ENCODE measurements at regions not wholly inside any gene's neighbourhood (a gene's known extent, or its start where the extent isn't known, plus 50 kb on each side); places are given as distances from the start of the nearest gene placed in this dataset.

- TF ChIP-seq CTCF (IDR thresholded peaks at IDR 0.05) (no peak), POLR2A (IDR thresholded peaks at IDR 0.05) (no peak)
Observed at GRCh38 chr2:140018541-140018940, 1238.4 kb upstream of the NXPH2 start.

Measured in testis (tissue), 2 donors.